Bronchial epithelial cell (primary cell): ENCODE measurements at regions not wholly inside any gene's neighbourhood (a gene's known extent, or its start where the extent isn't known, plus 50 kb on each side); places are given as distances from the start of the nearest gene placed in this dataset.

ENCODE experiments used
- DNase-seq: peaks from one replicate; pipeline ENCODE4 v3.0.0-alpha.2; 2010; ENCODE audit warnings: low read depth
- FAIRE-seq: peaks from 2 replicates; lab custom pipeline; 2011; peaks lifted over from hg19 to GRCh38; lab: Jason Lieb, UNC
- H3K27me3 ChIP-seq: 2 replicates; pipeline ENCODE4 v1.5.1; 2011; ENCODE audit warnings: low read length; ENCODE audit not compliant: control insufficient read depth, insufficient read depth
- H3K36me3 ChIP-seq: 2 replicates; pipeline ENCODE4 v1.5.1; 2011; ENCODE audit warnings: low read length; ENCODE audit not compliant: control insufficient read depth, insufficient read depth
- H3K4me3 ChIP-seq: 2 replicates; pipeline ENCODE4 v1.5.1; 2011; ENCODE audit warnings: mild to moderate bottlenecking, low read depth, low read length, control low read depth
- CTCF ChIP-seq: IDR thresholded peaks from 2 replicates; pipeline ENCODE4 v1.5.1; 2011; ENCODE audit warnings: mild to moderate bottlenecking, moderate library complexity, low read length, control low read depth, inconsistent platforms; ENCODE audit not compliant: insufficient read depth, severe bottlenecking

DNA sequence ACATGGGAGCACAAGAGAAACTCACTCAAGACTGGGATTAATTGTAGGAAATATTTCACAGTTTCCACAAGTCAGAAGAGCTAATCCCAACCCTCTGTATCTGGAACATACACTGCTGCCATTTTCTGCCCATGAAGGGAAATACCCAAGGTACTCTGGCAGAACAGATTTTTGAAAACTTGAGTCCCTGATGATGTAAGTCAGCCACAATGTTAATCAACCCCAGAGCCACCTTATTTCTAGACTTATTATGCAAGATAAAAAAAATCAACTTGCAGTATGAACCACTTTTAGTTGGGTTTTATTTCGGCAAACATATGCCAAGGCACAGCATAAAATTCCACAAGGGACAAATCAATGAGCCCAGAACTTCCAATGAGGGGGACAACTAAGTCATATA lies 141.5 kb downstream of the LY86 start:
- no peak overlapping the region for H3K4me3 ChIP-seq
- H3K36me3 ChIP-seq: no peaks in the 10 kb centered on the region
- DNase-seq (no peak), FAIRE-seq (no peak)
- no peak for TF ChIP-seq CTCF
- no peaks in the 10 kb centered on the region for H3K27me3 ChIP-seq

GRCh38 chr6:6730831-6731230 lies 142.3 kb downstream of the LY86 start:
- TF ChIP-seq CTCF: no peak
- FAIRE-seq (no peak), DNase-seq (peak; percentile 85)
- no peaks in the 10 kb centered on the region for H3K27me3 ChIP-seq
- no peak overlapping the region for H3K4me3 ChIP-seq
- H3K36me3 ChIP-seq: no peaks in the 10 kb centered on the region

- DNase-seq: no peak
- peak; percentile 13 for FAIRE-seq
- no peak for TF ChIP-seq CTCF
- H3K36me3 ChIP-seq: no peaks in the 10 kb centered on the region
- H3K4me3 ChIP-seq: no peak overlapping the region
- H3K27me3 ChIP-seq: peaks cover 2% of the 10 kb centered on the region
Observed at GRCh38 chr6:6734479-6735465, 146.3 kb downstream of the LY86 start.

DNA sequence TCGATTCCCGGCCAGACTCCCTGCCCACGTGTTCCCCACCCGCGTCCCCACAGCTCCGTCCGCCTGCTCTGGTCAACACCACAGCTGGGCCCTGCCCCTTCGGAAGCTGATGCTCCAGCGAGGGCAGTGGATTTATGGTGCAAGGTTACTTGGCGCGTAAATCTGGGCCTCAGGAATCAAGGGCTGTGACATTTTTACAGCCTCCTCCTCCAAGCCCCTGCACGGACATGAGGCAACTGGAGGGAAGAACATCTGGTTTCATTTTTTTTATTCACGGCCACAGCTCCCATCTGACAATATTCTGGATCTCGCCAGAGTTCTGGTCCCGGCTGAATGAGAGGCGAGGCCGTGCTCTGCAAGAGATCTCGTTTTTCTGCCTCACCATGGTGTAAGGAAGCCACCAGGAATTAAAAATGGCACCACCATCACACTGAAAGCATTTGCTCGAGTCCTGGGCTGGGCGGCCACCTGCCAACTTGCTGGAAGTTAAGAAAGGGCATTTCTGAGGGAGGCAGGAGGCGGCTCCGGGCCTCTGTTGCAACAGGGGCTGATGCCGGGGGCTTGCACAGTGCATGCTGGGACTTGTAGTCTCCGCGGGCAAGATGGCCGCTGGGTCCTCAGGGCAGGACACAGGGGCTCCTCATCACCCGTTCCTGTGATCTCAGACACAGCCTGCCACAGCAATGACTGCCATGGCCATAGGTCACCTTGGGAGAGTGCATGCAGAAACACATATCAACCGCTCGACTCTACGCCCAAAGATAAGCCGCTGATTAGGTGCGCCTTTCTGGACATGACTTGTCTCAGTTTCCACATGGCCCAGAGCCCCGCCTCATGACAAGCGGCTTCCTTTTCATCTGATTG lies 148.5 kb downstream of the LY86 start:
- no peak for TF ChIP-seq CTCF
- DNase-seq (no peak), FAIRE-seq (no peak)

GRCh38 chr6:6737671-6738070 lies 149.2 kb downstream of the LY86 start:
- H3K4me3 ChIP-seq: no peak overlapping the region
- TF ChIP-seq CTCF: no peak
- FAIRE-seq (no peak), DNase-seq (no peak)
- H3K27me3 ChIP-seq: peaks cover 2% of the 10 kb centered on the region
- no peaks in the 10 kb centered on the region for H3K36me3 ChIP-seq

More for the DNA sequence above, 148.5 kb downstream of the LY86 start:
- H3K36me3 ChIP-seq: no peaks in the 10 kb centered on the region
- no peak overlapping the region for H3K4me3 ChIP-seq
- peaks cover 2% of the 10 kb centered on the region for H3K27me3 ChIP-seq
